GM21723 (cell line): ENCODE measurements at regions not wholly inside any gene's neighbourhood (a gene's known extent, or its start where the extent isn't known, plus 50 kb on each side); places are given as distances from the start of the nearest gene placed in this dataset.

Source experiments
- ATAC-seq: cut with Tn5 transposase; IDR thresholded peaks from one replicate; pipeline ENCODE4 v1.9.1; 2021; ENCODE audit warnings: mild to moderate bottlenecking, moderate library complexity; ENCODE audit not compliant: unreplicated experiment

- ATAC-seq: no peak
These were observed 230.8 kb downstream of the EBLN2 start for GRCh38 chr3:73292220-73292619.

- ATAC-seq: no peak
These were observed 233.1 kb downstream of the EBLN2 start for GRCh38 chr3:73294537-73294936.

- ATAC-seq: no peak
These were observed 234.6 kb downstream of the EBLN2 start for GRCh38 chr3:73295876-73296635.

- no peak for ATAC-seq
These were observed 235.4 kb downstream of the EBLN2 start for GRCh38 chr3:73296859-73297258.

GRCh38 chr3:73298243-73299183 is 237.1 kb downstream of the EBLN2 start:
- no peak for ATAC-seq

- ATAC-seq: no peak
These were observed 237.8 kb downstream of the EBLN2 start for GRCh38 chr3:73299184-73299691.

GRCh38 chr3:73314151-73314951 is 252.9 kb downstream of the EBLN2 start:
- ATAC-seq: peak; percentile 81

- ATAC-seq: no peak
These were observed 254.2 kb downstream of the EBLN2 start for GRCh38 chr3:73315706-73316105.

- ATAC-seq: no peak
These were observed 257.8 kb downstream of the EBLN2 start for GRCh38 chr3:73319179-73319769.

- no peak for ATAC-seq
These were observed 260.0 kb downstream of the EBLN2 start for GRCh38 chr3:73321286-73321999.

GRCh38 chr3:73324203-73325155 is 263.0 kb downstream of the EBLN2 start:
- no peak for ATAC-seq

- no peak for ATAC-seq
These were observed 264.9 kb downstream of the EBLN2 start for GRCh38 chr3:73326396-73326795.

GRCh38 chr3:73327052-73327451 is 265.6 kb downstream of the EBLN2 start:
- no peak for ATAC-seq
